Gastroesophageal sphincter (tissue), 3 donors: ENCODE measurements at regions not wholly inside any gene's neighbourhood (a gene's known extent, or its start where the extent isn't known, plus 50 kb on each side); places are given as distances from the start of the nearest gene placed in this dataset.

Experiments
- EP300 ChIP-seq: sonication (generic); formaldehyde crosslinking; IDR thresholded peaks from one replicate; pipeline ENCODE4 v1.6.1; 2017; ENCODE audit warnings: antibody characterized with exemption, mild to moderate bottlenecking
- POLR2A ChIP-seq, 2 donors: fragments of 450-650 bp; IDR thresholded peaks; one replicate each; pipeline ENCODE4 v1.6.1; 2017; ENCODE audit warnings: antibody characterized with exemption in 2 of 2, mild to moderate bottlenecking in 2 of 2, moderate library complexity in 1 of 2
- TF ChIP-seq, protein P1 (sequence below), 4 experiments: fragments of 200-600 bp in 2 of 4; fragments of 450-650 bp in 2 of 4; sonication (generic) in 1 of 4; IDR thresholded peaks; one replicate each; pipeline ENCODE4 v1.5.1; 2017 to 2019; ENCODE audit warnings: antibody characterized with exemption in 4 of 4, mild to moderate bottlenecking in 2 of 4, moderate library complexity in 2 of 4

- TF ChIP-seq, protein P1, sequence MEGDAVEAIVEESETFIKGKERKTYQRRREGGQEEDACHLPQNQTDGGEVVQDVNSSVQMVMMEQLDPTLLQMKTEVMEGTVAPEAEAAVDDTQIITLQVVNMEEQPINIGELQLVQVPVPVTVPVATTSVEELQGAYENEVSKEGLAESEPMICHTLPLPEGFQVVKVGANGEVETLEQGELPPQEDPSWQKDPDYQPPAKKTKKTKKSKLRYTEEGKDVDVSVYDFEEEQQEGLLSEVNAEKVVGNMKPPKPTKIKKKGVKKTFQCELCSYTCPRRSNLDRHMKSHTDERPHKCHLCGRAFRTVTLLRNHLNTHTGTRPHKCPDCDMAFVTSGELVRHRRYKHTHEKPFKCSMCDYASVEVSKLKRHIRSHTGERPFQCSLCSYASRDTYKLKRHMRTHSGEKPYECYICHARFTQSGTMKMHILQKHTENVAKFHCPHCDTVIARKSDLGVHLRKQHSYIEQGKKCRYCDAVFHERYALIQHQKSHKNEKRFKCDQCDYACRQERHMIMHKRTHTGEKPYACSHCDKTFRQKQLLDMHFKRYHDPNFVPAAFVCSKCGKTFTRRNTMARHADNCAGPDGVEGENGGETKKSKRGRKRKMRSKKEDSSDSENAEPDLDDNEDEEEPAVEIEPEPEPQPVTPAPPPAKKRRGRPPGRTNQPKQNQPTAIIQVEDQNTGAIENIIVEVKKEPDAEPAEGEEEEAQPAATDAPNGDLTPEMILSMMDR (IDR thresholded peaks at IDR 0.05) = no peak
- TF ChIP-seq EP300 (no peak), POLR2A (IDR thresholded peaks at IDR 0.05) (no peak)
Measured at GRCh38 chr3:193903512-193903817, 232.5 kb upstream of the HES1 start.
